HL-60/S4 (cell line): ENCODE measurements at regions not wholly inside any gene's neighbourhood (a gene's known extent, or its start where the extent isn't known, plus 50 kb on each side); places are given as distances from the start of the nearest gene placed in this dataset.

Source experiments
- in situ Hi-C: fragments of 300-500 bp; cut with MboI; formaldehyde crosslinking; loops from 2 replicates; pipeline ENCODE4 v1.14.3; 2022; ENCODE audit warnings: low sequenced_read_pairs

DNA sequence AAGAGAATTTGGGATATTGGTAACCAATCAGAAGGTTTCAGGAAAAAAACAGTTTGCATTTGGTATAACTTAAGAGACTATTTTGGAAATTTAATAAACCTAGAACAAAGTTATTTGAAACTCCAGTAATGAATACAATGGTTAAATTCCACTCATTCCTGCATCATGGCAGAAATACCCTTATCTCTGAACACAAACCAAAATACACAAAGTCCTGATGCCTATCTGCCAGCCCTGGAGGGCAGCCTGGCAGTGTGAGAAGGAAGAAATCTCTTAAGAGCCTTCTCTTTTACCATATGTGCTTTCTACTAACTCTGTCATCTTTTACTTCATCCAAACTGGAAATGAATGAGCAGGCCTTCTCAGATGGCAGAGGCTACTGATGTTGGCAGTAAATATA is 147.1 kb upstream of the LYZL1 start:
- in situ Hi-C loops, result no loop called here

DNA sequence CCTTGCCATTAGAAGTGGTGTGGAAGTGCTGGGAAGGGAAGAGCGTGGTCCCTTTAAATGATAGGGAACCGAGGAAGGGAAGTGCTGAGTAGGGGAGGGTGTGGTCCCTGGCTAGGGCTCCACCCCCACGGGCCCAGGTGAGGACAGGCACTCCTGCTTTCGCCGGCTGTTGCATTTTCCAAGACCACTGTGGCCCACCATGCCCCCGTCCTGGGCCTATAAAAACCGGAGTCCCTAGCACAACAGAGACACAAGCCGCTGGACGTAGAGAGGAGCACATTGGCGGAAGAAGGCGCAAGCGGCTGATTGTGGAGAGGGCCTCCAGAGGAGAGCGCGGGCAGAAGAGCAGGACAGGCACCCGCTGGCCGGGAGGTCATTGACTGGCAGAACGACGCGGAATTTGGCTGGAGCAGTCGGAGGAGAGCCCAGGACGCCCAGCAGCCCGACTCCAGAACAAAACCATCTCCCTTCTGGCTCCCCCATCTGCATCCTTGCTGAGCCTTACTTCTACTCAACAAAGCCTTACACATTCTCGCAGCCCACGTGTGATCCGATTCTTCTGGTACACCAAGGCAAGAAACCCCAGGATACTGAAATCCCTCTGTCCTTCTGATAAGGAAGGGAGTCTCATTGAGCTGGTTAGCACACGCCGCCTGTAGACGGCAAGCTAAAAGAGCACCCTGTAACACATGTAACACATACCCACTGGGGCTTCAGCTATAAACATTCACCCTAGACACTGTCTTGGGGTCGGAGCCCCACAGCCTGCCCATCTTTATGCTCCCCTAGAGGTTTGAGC is 146.2 kb upstream of the LYZL1 start:
- in situ Hi-C loops, result no loop called here

DNA sequence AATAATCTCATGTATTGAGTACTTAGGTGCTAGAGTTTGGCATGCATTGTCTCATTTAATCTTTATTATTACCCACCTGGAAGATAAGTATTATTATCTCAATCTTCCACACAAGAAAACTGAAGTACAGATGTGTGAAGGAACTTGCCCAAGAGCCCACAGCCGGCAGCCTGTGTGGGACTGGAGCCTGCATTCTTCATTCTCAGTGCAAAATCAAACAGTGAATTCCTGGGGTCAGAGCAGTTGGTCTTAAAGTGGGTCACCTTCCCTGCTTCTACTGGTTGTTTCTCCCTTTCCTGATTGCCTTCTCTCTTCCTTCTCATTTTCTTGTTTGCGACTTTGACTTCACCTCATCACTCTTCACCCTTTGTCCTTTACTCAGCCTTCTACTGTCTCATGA is 144.7 kb upstream of the LYZL1 start:
- in situ Hi-C loops, result no loop called here

DNA sequence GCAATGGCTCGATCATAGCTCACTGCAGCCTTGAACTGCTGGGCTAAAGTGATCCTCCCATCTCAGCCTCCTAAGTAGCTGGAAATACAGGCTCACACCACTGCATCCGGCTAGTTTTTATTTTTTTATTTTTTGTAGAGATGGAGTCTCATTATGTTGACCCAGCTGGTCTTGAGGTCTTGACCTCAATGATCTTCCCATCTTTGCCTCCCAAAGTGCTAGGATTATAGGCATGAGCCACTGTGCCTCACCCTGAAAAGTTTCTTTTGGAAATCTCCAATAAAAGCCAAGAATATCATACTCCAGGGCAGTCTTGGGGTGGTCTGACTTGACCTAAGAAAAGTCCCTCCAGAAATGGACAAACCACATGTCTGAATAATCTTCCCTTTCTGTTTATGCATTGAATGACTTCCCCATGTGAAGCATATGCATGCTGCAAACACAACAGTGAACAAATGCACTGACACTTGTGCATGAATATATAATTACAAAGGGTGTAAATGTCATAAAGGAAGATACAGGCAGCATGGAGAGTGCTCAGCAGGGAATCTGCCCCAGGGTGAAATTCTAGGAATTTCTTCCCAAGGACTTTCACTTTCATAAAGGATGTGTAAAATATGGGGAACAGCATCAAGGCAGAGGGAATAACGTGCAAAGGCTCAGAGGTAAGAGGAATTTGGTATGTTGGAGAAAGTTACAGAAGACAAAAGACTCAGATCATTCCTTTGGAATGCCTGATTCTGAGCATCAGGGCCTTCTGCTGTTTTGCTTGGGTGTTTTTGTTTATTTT is 142.4 kb upstream of the LYZL1 start:
- in situ Hi-C loops, result no loop called here

DNA sequence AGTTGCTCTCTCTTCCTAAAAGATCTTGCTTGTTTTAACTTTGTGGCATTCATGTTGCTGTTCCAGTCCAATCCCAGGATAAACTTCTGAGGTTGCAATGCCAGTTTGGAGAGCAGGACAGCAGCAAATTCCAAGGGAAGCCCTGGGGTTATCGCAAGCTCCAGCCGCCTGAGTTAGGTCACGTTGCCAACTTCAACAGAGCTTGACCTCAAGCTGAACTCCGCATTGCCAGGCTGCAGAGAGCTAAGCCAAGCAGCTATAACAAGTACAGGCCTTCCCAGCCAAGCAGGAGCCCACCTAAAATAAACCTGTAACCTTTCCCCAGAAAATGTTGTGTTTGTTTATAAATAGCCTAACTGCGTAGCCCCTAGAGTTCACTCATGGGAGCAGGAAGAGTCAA is 138.9 kb upstream of the LYZL1 start:
- in situ Hi-C loops, result no loop called here

DNA sequence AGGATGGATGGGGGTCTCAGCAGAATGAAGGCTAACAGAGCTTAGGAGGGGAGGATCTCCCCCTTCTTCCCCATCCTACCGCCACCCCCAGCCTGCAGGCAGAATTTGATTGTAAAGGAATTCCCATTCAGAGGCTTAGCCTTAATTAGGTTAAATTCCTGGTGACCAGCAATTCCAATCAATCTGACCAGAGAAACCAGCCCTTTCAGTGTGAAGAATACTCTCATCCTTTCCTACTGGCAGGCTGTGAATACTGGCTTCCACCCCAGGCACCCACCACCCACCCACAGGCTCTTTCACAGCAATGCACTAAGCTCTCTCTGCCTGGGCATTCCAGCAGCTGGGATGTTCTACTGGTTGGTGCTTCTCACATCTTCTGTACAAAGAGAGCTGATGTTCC is 137.9 kb upstream of the LYZL1 start:
- in situ Hi-C loops, result no loop called here

DNA sequence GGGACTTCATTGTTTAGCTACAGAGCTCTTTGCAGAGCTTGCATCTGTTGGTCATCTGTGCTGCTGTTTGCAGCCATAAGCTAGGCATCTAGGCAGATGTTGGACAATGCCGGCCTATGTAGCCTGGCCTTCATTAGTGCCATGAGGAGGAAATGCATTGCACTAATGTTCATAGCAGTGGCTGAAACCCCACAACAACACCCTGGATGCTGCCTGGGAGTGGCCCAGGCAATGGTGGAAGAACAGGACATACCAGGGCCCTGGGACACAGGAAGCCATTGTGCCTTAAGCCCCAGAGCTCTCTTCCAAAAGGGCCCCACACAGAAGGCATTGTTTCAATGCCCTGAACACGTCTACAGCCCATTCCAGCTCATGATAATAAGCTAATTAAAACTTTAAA is 131.5 kb upstream of the LYZL1 start:
- in situ Hi-C loops, result no loop called here

DNA sequence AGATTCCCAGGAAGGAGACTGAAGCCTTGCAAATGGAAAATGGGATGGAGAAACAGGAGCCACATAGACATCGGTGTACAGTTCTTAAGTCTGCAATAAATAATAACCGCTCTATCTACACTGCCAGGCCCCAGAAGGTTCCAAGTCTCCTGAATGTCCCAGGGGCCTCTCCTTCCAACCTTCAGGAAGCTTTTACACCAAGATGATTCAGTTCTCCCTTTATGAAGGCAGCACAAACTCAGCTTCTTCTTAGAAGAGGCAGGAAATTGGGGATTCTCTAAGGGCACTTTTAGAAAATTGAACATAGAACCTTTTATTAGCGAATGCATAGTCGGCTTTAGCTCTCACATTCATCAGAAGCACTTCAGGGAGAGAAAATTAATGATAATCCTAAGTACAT is 130.8 kb upstream of the LYZL1 start:
- in situ Hi-C loops, result no loop called here

DNA sequence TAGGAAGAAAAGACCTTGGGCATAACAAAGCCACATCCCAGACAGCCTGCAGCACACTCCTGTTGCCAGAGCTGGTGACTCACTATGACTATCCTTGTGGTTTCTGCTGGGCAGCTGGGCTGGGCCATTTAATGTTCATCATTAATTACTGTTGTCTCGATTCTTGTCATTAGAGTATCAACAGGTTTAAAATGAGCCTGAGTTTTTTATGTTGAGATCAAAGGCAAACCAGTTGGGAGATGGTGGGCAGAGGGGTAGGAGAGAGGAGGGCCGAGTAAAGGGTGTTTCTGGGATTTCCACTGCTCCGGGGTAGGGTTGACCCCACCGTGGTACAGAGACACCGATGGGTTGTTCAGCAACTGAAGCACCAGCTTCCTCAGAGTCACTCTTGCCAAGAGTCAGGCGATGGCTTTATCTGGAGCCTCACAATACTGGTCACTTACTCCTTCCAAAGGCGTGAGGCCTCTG is 128.7 kb upstream of the LYZL1 start:
- in situ Hi-C loops, result no loop called here

DNA sequence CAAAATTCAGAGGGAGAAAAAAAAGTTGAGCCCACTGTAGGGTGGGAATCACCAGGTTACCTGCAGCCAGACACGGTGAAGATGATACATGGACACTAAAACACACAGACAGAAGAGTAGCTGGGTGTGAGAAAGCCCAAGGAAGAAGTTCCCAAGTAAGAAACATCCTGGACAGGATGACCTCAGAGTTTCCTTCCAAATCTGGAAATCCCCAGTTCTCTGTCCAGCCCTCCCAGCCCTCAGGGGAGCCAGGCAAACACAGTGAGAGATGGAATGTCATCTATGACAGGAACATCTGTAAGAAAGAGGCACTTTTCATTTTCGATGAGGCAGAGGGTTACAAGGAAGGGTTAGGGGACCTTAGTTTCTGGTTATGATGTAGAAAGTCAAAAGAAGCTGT is 125.1 kb upstream of the LYZL1 start:
- in situ Hi-C loops, result no loop called here

DNA sequence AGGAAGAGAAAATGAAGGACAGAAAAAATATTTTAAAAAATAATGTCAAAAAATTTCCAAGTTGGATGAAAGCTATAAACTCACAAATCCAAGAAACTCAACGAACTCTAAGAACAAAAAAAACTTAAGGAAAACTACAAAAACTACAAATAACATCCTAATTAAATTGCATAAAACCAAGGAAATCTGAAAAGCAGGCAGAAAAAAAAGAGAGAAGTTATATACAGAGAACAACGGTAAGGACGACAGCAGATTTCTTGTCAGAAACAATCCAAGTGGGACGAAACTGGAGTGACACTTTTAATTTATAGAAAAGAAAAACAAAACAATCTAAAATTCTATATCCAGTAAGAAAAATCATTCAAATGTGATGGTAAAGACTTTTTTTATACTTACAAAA is 122.2 kb upstream of the LYZL1 start:
- in situ Hi-C loops, result no loop called here

DNA sequence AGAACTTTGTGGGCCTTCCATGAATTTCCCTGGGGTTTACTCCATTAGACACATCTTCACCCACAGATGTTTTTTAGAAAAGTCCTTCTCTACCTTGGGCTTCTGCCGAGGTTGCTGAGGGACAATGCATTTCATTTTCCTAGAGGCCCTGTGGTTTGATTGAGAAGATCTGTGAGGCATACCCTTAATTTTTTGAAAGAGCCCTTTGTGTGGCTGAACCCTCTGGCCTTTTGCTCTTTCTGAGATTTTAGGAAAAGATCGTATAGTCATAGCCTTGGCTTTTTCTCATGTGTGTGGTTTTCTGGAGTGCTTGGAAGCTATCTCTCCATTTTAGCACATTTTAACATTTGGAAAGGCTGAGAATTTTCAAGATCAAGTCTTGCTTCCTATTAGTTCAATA is 119.8 kb upstream of the LYZL1 start:
- in situ Hi-C loops, result no loop called here

DNA sequence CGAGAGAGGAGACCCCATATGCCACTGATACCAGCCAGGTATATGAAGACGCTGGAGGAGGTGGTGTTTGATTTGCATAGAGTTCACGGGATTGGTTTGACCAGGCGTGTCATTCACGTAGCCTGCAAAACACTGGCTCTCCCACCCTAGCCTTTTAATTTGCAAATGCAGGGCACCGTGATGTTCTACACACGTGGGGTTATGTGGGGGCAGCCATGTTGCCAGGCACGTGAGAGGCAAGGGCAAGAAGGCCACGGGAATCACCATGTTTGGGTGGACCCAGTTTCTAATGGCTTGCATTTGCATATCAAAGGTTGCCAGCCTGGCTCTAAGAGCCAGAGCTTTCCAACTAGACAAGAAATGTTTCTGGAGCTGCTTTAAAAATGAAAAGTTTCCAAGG is 117.2 kb upstream of the LYZL1 start:
- in situ Hi-C loops, result no loop called here

DNA sequence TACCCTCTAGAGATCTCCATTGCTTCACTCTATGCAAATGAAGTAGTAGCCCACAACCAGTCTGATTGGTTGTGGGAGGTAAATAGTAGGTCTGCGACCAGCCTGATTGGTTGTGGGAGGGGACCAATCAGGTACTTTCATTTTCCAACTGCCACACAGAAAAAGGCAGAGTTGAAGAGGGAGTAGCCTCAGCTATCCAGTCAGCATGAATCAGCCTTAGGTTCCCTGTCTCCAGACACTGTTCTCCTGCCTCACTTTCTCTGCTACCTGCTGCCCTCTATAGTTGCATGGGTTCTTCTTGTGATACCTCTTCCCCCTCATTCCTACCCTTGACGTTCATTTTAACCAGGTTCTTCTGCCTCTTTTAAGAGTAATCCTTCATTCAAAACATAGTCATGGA is 114.5 kb upstream of the LYZL1 start:
- in situ Hi-C loops, result no loop called here

DNA sequence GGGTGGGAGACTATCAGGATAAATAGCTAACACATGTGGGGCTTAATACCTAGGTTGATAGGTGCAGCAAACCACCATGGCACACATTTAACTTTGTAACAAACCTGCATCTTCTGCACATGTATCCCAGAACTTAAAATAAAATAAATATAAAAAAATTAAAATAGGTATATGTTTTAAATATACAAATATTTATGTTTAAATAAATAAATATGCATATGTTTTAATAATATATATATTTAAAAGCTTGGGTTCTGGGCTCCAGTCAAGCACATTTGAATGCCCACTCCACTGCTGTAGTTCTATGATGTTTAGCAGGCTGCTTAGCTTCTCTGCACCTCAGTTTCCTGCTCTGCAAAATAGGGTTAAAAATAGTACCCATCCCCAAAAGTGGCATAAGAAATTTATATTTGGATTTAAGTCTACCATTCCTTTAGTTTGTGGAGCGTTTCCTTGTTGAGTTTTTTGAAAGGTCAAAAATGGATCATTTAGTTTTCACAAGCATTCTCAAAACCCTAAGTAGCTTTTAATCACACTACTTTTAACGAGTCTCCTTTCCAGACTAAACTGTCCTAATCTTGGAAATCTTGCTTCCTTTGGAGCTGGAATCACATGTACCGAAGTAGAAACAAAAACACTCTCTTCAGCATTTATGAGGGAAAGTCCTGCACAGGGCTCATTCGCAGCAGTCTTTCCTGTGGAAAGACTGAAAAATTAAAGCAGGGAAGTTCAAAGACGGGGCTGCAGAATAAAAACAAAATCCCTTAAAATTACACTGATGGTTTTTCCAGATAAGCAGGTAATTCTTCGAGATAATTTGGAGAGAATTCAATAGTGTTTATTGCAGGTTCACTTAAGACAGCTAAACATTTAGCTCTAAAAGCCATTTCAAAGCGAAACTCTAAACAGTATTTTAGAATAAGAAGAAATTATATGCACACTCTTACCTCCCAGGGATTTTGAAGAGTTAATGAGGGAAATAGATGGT is 111.7 kb upstream of the LYZL1 start:
- in situ Hi-C loops, result no loop called here

DNA sequence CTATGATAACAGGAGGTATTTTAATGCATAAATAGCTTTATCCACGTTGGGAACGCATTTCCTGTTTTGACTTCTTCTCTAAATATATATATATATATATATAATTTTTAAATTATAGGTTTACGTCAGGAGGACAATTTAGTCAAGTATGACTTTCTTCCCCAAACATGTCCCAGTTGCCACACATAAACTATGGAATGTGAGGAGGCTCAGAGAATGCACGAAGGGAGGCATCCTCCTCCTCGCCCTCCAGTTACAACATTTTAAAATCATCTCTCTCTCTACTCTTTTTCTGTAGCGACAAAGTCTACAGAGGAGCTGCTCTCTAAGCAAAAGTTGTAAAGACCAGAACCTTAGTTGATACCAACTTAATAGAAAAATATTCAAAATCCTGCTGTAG is 106.9 kb upstream of the LYZL1 start:
- in situ Hi-C loops, result no loop called here

DNA sequence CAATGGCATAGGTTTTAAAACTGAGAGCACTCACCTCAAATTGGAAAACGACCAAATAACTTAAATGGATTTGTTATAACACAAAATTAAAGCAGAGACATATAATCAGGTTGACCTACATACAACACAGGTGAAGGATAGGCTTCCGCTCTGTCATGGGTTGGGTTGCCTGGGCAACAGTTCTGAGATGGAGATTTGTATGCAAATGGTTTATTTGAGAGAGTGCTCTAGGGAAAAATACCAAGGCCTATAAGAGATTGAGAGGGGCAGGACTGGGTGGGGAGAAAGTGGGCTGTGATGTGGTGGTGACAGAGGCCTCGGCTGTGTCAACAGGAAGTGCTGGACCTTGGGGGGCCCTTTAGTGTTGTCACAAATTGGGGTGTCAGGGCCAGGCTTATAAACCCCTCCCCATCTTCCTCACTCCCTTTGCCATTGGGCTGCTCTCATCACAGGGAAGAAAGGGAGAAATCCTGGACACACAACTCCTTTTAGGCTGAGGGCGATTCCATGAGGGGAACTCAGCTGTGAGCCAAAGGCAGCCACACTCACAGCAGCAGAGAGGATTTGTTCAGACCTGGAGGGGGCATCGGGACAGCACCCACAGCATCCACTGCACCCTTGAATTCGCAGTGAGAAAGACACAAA is 105.4 kb upstream of the LYZL1 start:
- in situ Hi-C loops, result no loop called here

DNA sequence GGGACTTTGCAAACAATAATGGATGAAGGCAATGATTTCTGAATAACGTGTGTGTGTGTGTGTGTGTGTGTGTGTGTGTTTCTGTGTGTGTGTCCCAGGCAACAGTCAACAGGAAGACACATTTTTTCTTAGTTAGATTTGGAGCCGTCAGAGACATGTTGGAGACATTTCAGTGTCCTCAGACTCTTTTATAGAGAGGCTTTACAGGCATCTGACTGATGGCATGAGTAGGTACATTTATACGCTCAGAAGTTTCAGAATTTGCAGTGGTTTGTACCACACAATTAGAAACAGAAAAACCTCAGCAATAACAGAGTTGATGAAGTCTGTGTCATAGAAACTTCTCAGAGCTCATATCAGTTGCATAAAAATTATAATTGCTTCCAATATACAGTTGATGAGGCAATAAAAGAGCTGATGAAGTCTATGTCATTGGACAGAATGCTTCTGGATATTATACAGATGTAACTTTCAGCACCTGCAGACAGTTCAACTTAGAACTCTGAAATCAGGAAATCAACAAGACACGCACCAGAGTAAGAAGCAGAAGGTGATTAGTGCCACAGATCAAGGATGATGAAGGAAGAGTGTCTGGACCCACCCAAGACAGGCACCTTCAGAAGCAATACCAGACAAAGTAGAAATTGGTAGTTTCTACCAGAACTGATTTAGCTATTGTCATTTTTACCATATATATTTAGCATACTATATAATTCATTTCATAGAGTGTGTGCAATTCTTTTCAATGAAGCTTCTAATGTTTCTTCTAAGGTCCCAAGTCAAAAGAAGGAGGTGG is 104.5 kb upstream of the LYZL1 start:
- in situ Hi-C loops, result no loop called here

DNA sequence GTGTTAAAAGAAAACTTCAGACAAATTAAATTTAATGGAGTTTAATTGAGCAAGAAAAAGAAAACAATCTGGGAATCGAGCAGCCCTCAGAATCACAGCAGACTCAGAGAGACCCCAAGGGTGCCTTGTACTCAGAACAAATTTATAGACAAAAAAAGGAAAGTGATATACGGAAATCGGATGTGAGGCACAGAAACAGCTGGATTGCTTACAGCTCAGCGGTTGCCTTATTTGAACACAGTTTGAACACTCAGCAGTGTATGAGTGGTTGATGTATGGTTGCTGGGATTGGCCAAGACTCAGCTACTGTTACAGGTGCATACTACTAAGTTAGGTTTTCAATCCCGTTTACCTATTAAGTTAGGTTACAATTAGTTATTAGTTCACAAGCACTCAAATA is 103.8 kb upstream of the LYZL1 start:
- in situ Hi-C loops, result no loop called here

DNA sequence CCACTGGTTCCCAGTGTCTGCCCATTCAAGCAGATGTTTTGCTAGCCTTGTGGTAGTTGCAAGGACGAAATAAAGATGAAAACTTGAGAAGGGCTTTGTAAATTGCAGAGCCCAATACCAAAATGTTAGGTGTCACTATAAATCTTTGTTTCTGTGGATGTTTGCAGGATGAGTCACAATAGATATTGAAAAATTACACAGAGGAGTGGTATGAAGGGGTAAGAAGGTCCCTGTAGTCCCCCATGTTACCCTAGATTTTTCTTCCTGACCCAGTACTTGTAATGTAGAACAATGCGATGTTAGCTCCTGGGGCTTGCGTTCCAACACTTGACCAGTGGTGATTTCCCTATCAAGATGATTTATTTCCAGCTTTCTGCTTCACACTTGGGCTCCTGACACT is 102.6 kb upstream of the LYZL1 start:
- in situ Hi-C loops, result no loop called here
